ENCODE measurements at regions not wholly inside any gene's neighbourhood (a gene's known extent, or its start where the extent isn't known, plus 50 kb on each side); places are given as distances from the start of the nearest gene placed in this dataset.

GRCh38 chr22:22431271-22432220 lies 77.0 kb downstream of the ZNF280B start:
- H3K4me3 Mint-ChIP-seq = no peak overlapping the region
- H3K9me3 Mint-ChIP-seq = no peaks in the 10 kb centered on the region
- no peaks in the 10 kb centered on the region for H3K36me3 Mint-ChIP-seq (ENCODE audit: low read depth)
- intact Hi-C loops (cut with micrococcal nuclease) = loop anchor here (10.0 kb wide), 1 partner anchor 153 kb away; no protein-coding TSS in a partner anchor
- peaks cover 34% of the 10 kb centered on the region for H3K27me3 Mint-ChIP-seq
- H3K27ac Mint-ChIP-seq = no peak overlapping the region
- H3K4me1 Mint-ChIP-seq (ENCODE audit: low read depth) = no peaks in the 10 kb centered on the region

GRCh38 chr22:22432479-22432878 lies 76.1 kb downstream of the ZNF280B start:
- H3K27ac Mint-ChIP-seq = no peak overlapping the region
- intact Hi-C loops (cut with micrococcal nuclease) = loop anchor here (10.0 kb wide), 1 partner anchor 152 kb away; no protein-coding TSS in a partner anchor
- H3K9me3 Mint-ChIP-seq = no peaks in the 10 kb centered on the region
- H3K36me3 Mint-ChIP-seq (ENCODE audit: low read depth) = no peaks in the 10 kb centered on the region
- no peaks in the 10 kb centered on the region for H3K4me1 Mint-ChIP-seq (ENCODE audit: low read depth)
- no peak overlapping the region for H3K4me3 Mint-ChIP-seq
- peaks cover 35% of the 10 kb centered on the region for H3K27me3 Mint-ChIP-seq

GRCh38 chr22:22432937-22433336 lies 75.6 kb downstream of the ZNF280B start:
- Mint-ChIP-seq H3K36me3 (ENCODE audit: low read depth) (no peaks in the 10 kb centered on the region), H3K27ac (no peak overlapping the region), H3K4me3 (no peak overlapping the region), H3K9me3 (no peaks in the 10 kb centered on the region), H3K4me1 (ENCODE audit: low read depth) (no peaks in the 10 kb centered on the region), H3K27me3 (peaks cover 35% of the 10 kb centered on the region)
- intact Hi-C loops (cut with micrococcal nuclease) = loop anchor here (10.0 kb wide), 1 partner anchor 152 kb away; no protein-coding TSS in a partner anchor

- Mint-ChIP-seq H3K27me3 (peaks cover 36% of the 10 kb centered on the region), H3K9me3 (no peaks in the 10 kb centered on the region), H3K27ac (no peak overlapping the region), H3K4me3 (no peak overlapping the region), H3K36me3 (ENCODE audit: low read depth) (no peaks in the 10 kb centered on the region), H3K4me1 (ENCODE audit: low read depth) (no peaks in the 10 kb centered on the region)
- intact Hi-C loops (cut with micrococcal nuclease) = loop anchor here (10.0 kb wide), 1 partner anchor 151 kb away; no protein-coding TSS in a partner anchor
These were observed 74.8 kb downstream of the ZNF280B start for GRCh38 chr22:22433770-22434169.
